K562 (cell line): ENCODE measurements at regions not wholly inside any gene's neighbourhood (a gene's known extent, or its start where the extent isn't known, plus 50 kb on each side); places are given as distances from the start of the nearest gene placed in this dataset.
A peak's percentile ranks its signal among the peaks of the same experiment; 100 is the strongest.

Experiments
- CXXC5 ChIP-seq: fragments of 250-450 bp; sonication (Bioruptor Pico); IDR thresholded peaks from 2 replicates; pipeline ENCODE4 v1.8.0; 2022; ENCODE audit warnings: inconsistent platforms, mild to moderate bottlenecking, moderate library complexity
- E2F3 ChIP-seq: fragments of 250-450 bp; sonication (Bioruptor Pico); IDR thresholded peaks from 2 replicates; pipeline ENCODE4 v1.4.0; 2020; ENCODE audit warnings: mild to moderate bottlenecking
- ELF4 ChIP-seq: fragments of 450-650 bp; formaldehyde crosslinking; IDR thresholded peaks from 2 replicates; pipeline ENCODE4 v1.4.0; 2022; ENCODE audit warnings: missing genetic modification characterization
- GABPB1 ChIP-seq: sonication (generic); formaldehyde crosslinking; IDR thresholded peaks from 2 replicates; pipeline ENCODE4 v1.8.0; 2022; ENCODE audit warnings: mild to moderate bottlenecking, missing genetic modification reagents
- ILF3 ChIP-seq: fragments of 450-650 bp; IDR thresholded peaks from 2 replicates; pipeline ENCODE4 v1.6.1; 2018; ENCODE audit warnings: antibody characterized with exemption, mild to moderate bottlenecking, moderate library complexity, borderline replicate concordance
- MYC ChIP-seq, 2 experiments: fragments of 250-450 bp in 1 of 2; sonication (Bioruptor Pico) in 1 of 2; IDR thresholded peaks; 2 replicates each; pipeline versions ENCODE4 v1.5.1 to v1.6.1; 2012 to 2021; ENCODE audit warnings: low read depth in 2 of 2, borderline replicate concordance in 1 of 2, improper control_type of control experiment in 1 of 2, low read length in 1 of 2, mild to moderate bottlenecking in 1 of 2, moderate library complexity in 1 of 2
- POLR3A ChIP-seq: IDR thresholded peaks from 2 replicates; pipeline ENCODE4 v1.6.1; 2011; ENCODE audit warnings: borderline replicate concordance, mild to moderate bottlenecking, moderate library complexity; ENCODE audit not compliant: insufficient read length, insufficient read depth; ENCODE audit errors: extremely low read depth
- RBM34 ChIP-seq: fragments of 200-400 bp; formaldehyde crosslinking; IDR thresholded peaks from 2 replicates; pipeline ENCODE4 v1.6.1; 2018; ENCODE audit warnings: low read length, borderline replicate concordance; ENCODE audit not compliant: insufficient read depth
- RCOR1 ChIP-seq, 2 experiments: IDR thresholded peaks; 2 replicates each; pipeline ENCODE4 v1.6.1; 2012; ENCODE audit warnings: low read depth in 2 of 2, low read length in 2 of 2, borderline replicate concordance in 1 of 2, improper control_type of control experiment in 1 of 2
- SMARCA4 ChIP-seq: fragments of 450-650 bp; IDR thresholded peaks from 2 replicates; pipeline ENCODE4 v1.6.1; 2016
- TCF3 ChIP-seq: sonication (generic); formaldehyde crosslinking; IDR thresholded peaks from 2 replicates; pipeline ENCODE4 v1.4.0; 2020; ENCODE audit warnings: mild to moderate bottlenecking, missing genetic modification reagents
- ZFP30 ChIP-seq: fragments of 250-450 bp; sonication (Bioruptor Pico); IDR thresholded peaks from 2 replicates; pipeline ENCODE4 v1.8.0; 2022; ENCODE audit warnings: moderate library complexity, mild to moderate bottlenecking, inconsistent platforms, borderline replicate concordance
- ZFX ChIP-seq: sonication (generic); formaldehyde crosslinking; IDR thresholded peaks from 2 replicates; pipeline ENCODE4 v1.8.0; 2022; ENCODE audit warnings: mild to moderate bottlenecking, missing genetic modification reagents, moderate library complexity
- ZNF121 ChIP-seq: sonication (generic); formaldehyde crosslinking; conservative IDR thresholded peaks from 2 replicates; pipeline ENCODE4 v1.8.0; 2022; ENCODE audit warnings: missing genetic modification reagents
- TF ChIP-seq, protein P1 (sequence below): sonication (generic); formaldehyde crosslinking; IDR thresholded peaks from 2 replicates; pipeline ENCODE4 v1.8.0; 2022; ENCODE audit warnings: mild to moderate bottlenecking, missing genetic modification reagents
- TF ChIP-seq, protein P2 (sequence below): fragments of 200-800 bp; sonication (Bioruptor generic); IDR thresholded peaks from 2 replicates; pipeline ENCODE4 v1.6.1; 2016; ENCODE audit warnings: missing genetic modification characterization, missing compliant biosample characterization

DNA sequence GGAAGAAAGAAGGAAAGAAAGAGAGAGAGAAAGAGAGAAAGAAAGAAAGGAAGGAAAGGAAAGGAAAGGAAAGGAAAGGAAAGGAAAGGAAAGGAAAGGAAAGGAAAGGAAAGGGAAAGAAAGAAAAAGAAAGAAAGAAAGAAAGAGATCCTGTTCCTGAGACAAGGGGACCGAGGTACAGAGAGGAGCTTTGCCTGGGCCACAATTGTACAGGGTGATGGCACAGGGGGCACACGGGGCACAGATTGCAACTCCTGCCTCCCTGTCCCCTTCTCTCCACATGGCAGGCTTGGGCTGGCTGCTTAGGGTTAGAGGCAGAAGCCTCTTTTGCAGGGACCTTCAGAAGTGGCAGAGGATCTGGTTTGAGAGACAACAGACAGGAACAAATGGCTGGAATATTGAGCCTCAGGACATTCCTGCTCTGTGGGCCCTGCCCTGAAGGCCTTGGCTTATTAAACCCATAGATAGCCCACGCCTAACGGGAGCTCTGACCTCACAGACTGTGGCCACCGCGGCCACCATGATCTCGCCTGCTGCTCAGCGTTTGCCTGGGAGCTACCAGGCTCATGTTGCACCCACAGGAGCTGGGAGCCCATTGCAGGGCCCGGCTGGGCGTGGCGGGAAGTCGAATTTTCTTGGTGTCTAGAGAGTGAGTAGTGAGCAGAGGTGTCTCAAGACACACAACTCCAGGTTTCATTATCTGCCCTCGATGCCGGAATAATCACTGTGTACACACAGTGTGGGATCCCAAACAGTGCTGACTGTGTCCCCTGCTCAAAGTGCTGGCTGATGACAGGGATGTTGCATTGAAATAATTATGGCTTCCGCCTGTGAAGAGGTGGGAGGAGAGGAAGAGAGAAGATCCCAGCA lies 147.9 kb upstream of the NCOR2 start (continued):
- TF ChIP-seq, protein P1, sequence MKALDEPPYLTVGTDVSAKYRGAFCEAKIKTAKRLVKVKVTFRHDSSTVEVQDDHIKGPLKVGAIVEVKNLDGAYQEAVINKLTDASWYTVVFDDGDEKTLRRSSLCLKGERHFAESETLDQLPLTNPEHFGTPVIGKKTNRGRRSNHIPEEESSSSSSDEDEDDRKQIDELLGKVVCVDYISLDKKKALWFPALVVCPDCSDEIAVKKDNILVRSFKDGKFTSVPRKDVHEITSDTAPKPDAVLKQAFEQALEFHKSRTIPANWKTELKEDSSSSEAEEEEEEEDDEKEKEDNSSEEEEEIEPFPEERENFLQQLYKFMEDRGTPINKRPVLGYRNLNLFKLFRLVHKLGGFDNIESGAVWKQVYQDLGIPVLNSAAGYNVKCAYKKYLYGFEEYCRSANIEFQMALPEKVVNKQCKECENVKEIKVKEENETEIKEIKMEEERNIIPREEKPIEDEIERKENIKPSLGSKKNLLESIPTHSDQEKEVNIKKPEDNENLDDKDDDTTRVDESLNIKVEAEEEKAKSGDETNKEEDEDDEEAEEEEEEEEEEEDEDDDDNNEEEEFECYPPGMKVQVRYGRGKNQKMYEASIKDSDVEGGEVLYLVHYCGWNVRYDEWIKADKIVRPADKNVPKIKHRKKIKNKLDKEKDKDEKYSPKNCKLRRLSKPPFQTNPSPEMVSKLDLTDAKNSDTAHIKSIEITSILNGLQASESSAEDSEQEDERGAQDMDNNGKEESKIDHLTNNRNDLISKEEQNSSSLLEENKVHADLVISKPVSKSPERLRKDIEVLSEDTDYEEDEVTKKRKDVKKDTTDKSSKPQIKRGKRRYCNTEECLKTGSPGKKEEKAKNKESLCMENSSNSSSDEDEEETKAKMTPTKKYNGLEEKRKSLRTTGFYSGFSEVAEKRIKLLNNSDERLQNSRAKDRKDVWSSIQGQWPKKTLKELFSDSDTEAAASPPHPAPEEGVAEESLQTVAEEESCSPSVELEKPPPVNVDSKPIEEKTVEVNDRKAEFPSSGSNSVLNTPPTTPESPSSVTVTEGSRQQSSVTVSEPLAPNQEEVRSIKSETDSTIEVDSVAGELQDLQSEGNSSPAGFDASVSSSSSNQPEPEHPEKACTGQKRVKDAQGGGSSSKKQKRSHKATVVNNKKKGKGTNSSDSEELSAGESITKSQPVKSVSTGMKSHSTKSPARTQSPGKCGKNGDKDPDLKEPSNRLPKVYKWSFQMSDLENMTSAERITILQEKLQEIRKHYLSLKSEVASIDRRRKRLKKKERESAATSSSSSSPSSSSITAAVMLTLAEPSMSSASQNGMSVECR: no peak
- TF ChIP-seq ZFX (CRISPR knock-in tag) (no peak), E2F3 (CRISPR knock-in tag) (no peak), CXXC5 (CRISPR knock-in tag) (peak; percentile 24; the same call in 1 of the 2 replicates), TCF3 (no peak), MYC (IDR thresholded peaks at IDR 0.05; ENCODE audit: low read depth, low read length) (no peak), MYC (CRISPR knock-in tag; IDR thresholded peaks at IDR 0.05; ENCODE audit: borderline replicate concordance, low read depth) (no peak), POLR3A (no peak), GABPB1 (CRISPR knock-in tag) (no peak), ELF4 (CRISPR knock-in tag) (peak; percentile 15; the same call in 1 of the 2 replicates), RCOR1 (IDR thresholded peaks at IDR 0.05; ENCODE audit: borderline replicate concordance in 1 of 2, low read depth in 2 of 2, low read length in 2 of 2) (peak in 1 of 2 experiments; percentile 25; a peak in 1 of 4 replicates), RBM34 (no peak), ZFP30 (CRISPR knock-in tag) (no peak), ILF3 (no peak), ZNF121 (CRISPR knock-in tag) (no peak), SMARCA4 (no peak)
- TF ChIP-seq, protein P2, sequence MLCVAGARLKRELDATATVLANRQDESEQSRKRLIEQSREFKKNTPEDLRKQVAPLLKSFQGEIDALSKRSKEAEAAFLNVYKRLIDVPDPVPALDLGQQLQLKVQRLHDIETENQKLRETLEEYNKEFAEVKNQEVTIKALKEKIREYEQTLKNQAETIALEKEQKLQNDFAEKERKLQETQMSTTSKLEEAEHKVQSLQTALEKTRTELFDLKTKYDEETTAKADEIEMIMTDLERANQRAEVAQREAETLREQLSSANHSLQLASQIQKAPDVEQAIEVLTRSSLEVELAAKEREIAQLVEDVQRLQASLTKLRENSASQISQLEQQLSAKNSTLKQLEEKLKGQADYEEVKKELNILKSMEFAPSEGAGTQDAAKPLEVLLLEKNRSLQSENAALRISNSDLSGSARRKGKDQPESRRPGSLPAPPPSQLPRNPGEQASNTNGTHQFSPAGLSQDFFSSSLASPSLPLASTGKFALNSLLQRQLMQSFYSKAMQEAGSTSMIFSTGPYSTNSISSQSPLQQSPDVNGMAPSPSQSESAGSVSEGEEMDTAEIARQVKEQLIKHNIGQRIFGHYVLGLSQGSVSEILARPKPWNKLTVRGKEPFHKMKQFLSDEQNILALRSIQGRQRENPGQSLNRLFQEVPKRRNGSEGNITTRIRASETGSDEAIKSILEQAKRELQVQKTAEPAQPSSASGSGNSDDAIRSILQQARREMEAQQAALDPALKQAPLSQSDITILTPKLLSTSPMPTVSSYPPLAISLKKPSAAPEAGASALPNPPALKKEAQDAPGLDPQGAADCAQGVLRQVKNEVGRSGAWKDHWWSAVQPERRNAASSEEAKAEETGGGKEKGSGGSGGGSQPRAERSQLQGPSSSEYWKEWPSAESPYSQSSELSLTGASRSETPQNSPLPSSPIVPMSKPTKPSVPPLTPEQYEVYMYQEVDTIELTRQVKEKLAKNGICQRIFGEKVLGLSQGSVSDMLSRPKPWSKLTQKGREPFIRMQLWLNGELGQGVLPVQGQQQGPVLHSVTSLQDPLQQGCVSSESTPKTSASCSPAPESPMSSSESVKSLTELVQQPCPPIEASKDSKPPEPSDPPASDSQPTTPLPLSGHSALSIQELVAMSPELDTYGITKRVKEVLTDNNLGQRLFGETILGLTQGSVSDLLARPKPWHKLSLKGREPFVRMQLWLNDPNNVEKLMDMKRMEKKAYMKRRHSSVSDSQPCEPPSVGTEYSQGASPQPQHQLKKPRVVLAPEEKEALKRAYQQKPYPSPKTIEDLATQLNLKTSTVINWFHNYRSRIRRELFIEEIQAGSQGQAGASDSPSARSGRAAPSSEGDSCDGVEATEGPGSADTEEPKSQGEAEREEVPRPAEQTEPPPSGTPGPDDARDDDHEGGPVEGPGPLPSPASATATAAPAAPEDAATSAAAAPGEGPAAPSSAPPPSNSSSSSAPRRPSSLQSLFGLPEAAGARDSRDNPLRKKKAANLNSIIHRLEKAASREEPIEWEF: no peak
